ENCODE measurements at regions not wholly inside any gene's neighbourhood (a gene's known extent, or its start where the extent isn't known, plus 50 kb on each side); places are given as distances from the start of the nearest gene placed in this dataset.
A peak's percentile ranks its signal among the peaks of the same experiment; 100 is the strongest.

GRCh38 chr9:31114346-31114745, 1270.1 kb upstream of the ACO1 start:
- H3K4me1 ChIP-seq, result no peaks in the 10 kb centered on the region
- TF ChIP-seq POLR2A (IDR thresholded peaks at IDR 0.05) (no peak), EP300 (IDR thresholded peaks at IDR 0.05) (no peak), CTCF (IDR thresholded peaks at IDR 0.05) (no peak), POLR2AphosphoS5 (IDR thresholded peaks at IDR 0.05) (no peak)
- no peaks in the 10 kb centered on the region for H3K36me3 ChIP-seq
- 82 to 88% methylated on average over 1 of the region's 1 CpG for WGBS, 2 donors
- no peak overlapping the region for H3K4me3 ChIP-seq
- no peaks in the 10 kb centered on the region for H3K9me3 ChIP-seq
- no peak for DNase-seq
- intact Hi-C loops (cut with DNase I), result no loop called here
- H3K27me3 ChIP-seq, result no peaks in the 10 kb centered on the region
- H3K27ac ChIP-seq, result no peak overlapping the region

- intact Hi-C loops (cut with DNase I), result no loop called here
- H3K4me3 ChIP-seq, result no peak overlapping the region
Observed at GRCh38 chr9:31119890-31120454, 1264.5 kb upstream of the ACO1 start.

GRCh38 chr9:31124389-31124788, 1260.1 kb upstream of the ACO1 start:
- Histone ChIP-seq H3K36me3 (no peaks in the 10 kb centered on the region), H3K4me1 (no peaks in the 10 kb centered on the region), H3K27ac (no peak overlapping the region), H3K9me3 (no peaks in the 10 kb centered on the region), H3K4me3 (no peak overlapping the region), H3K27me3 (no peaks in the 10 kb centered on the region)
- TF ChIP-seq POLR2A (IDR thresholded peaks at IDR 0.05) (no peak), EP300 (IDR thresholded peaks at IDR 0.05) (no peak), POLR2AphosphoS5 (IDR thresholded peaks at IDR 0.05) (no peak), CTCF (IDR thresholded peaks at IDR 0.05) (no peak)
- intact Hi-C loops (cut with DNase I), result no loop called here
- 37 to 56% methylated on average over 1 of the region's 1 CpG for WGBS, 2 donors
- no peak for DNase-seq

More at GRCh38 chr9:31119890-31120454, 1264.5 kb upstream of the ACO1 start:
- no peak overlapping the region for H3K27ac ChIP-seq
- no peaks in the 10 kb centered on the region for H3K9me3 ChIP-seq
- H3K4me1 ChIP-seq, result no peaks in the 10 kb centered on the region
- H3K27me3 ChIP-seq, result no peaks in the 10 kb centered on the region
- TF ChIP-seq CTCF (IDR thresholded peaks at IDR 0.05), result peak in 2 of 4 experiments; percentile 10 to 34
- no peak for TF ChIP-seq POLR2A (IDR thresholded peaks at IDR 0.05)
- TF ChIP-seq POLR2AphosphoS5 (IDR thresholded peaks at IDR 0.05), result no peak
- no peak for TF ChIP-seq EP300 (IDR thresholded peaks at IDR 0.05)
- WGBS, 2 donors, result 49 to 50% methylated on average over 5 of the region's 5 CpGs
- DNase-seq, result no peak
- H3K36me3 ChIP-seq, result no peaks in the 10 kb centered on the region

GRCh38 chr9:31135567-31135966, 1248.9 kb upstream of the ACO1 start:
- no peak overlapping the region for H3K4me3 ChIP-seq
- DNase-seq, result no peak
- H3K36me3 ChIP-seq, result no peaks in the 10 kb centered on the region
- no peaks in the 10 kb centered on the region for H3K9me3 ChIP-seq
- no peaks in the 10 kb centered on the region for H3K27me3 ChIP-seq
- intact Hi-C loops (cut with DNase I), result no loop called here
- H3K4me1 ChIP-seq, result no peaks in the 10 kb centered on the region
- no peak overlapping the region for H3K27ac ChIP-seq
- 76 to 83% methylated on average over 3 of the region's 3 CpGs for WGBS, 2 donors
- TF ChIP-seq EP300 (IDR thresholded peaks at IDR 0.05) (no peak), POLR2AphosphoS5 (IDR thresholded peaks at IDR 0.05) (no peak), CTCF (IDR thresholded peaks at IDR 0.05) (no peak), POLR2A (IDR thresholded peaks at IDR 0.05) (no peak)

- Histone ChIP-seq H3K4me3 (no peak overlapping the region), H3K36me3 (no peaks in the 10 kb centered on the region), H3K27me3 (no peaks in the 10 kb centered on the region), H3K9me3 (no peaks in the 10 kb centered on the region), H3K27ac (no peak overlapping the region), H3K4me1 (no peaks in the 10 kb centered on the region)
- intact Hi-C loops (cut with DNase I), result no loop called here
- no peak for DNase-seq
- TF ChIP-seq POLR2AphosphoS5 (IDR thresholded peaks at IDR 0.05) (no peak), EP300 (IDR thresholded peaks at IDR 0.05) (no peak), POLR2A (IDR thresholded peaks at IDR 0.05) (no peak), CTCF (IDR thresholded peaks at IDR 0.05) (no peak)
- 91 to 92% methylated on average over 2 of the region's 2 CpGs for WGBS, 2 donors
Observed at GRCh38 chr9:31136524-31136923, 1247.9 kb upstream of the ACO1 start.

Data from sigmoid colon (tissue), 6 donors.